HG02938 (cell line): ENCODE measurements at regions not wholly inside any gene's neighbourhood (a gene's known extent, or its start where the extent isn't known, plus 50 kb on each side); places are given as distances from the start of the nearest gene placed in this dataset.
"Not testable (repeated sequence)": the region's sequence is repeated elsewhere in the genome, so short reads cannot be mapped to it uniquely, and the experiment has no call there.

Source experiments
- ATAC-seq: cut with Tn5 transposase; IDR thresholded peaks from one replicate; pipeline ENCODE4 v1.9.1; 2021; ENCODE audit warnings: mild to moderate bottlenecking, moderate library complexity; ENCODE audit not compliant: unreplicated experiment

DNA sequence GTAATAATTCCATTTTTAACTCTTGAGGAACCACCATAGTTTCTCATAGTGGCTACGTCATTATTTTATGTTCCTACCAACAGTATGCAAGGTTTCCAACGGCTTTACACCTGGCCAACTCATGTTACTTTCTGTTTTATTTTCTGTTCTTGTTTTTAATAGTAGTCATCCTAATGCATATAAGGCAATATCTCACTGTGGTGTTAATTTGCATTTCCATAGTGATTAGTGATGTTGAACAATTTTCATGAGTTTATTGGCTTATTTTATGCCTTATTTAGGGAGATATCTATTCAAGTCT, 465.5 kb upstream of the KLF6 start:
- ATAC-seq, result peak; percentile 95

DNA sequence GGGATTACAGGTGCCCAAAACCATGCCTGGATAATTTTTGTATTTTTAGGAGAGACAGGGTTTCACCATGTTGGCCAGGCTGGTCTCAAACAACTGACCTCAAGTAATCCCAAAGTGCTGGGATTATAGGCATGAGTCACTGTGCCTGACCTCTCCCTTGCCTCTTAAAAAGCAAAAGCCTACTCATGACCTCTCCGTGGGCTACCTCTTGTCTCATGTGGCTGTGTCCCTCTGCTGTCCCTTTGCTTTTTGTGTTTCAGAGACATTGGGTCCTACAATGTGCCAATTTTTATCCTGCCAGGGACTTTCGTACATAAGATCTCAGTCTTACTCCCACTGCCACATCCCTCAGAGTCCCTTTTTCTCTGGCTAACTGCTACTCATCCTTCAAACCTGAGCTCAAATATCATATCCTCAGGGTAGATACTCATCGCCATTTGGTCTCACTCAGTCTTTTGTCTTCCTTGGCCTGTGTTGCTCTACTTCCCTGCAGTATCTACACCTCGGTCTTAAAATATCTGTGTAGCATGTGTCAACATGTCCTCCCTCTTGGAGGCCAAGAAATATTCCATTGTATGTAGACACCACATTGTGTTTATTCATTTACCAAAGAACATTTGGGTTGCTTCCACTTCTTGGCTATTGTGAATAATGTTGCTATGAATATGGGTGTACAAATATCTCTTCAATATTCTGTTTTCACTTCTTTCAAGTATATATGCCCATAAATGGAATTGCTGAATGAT, 465.0 kb upstream of the KLF6 start:
- no peak for ATAC-seq

DNA sequence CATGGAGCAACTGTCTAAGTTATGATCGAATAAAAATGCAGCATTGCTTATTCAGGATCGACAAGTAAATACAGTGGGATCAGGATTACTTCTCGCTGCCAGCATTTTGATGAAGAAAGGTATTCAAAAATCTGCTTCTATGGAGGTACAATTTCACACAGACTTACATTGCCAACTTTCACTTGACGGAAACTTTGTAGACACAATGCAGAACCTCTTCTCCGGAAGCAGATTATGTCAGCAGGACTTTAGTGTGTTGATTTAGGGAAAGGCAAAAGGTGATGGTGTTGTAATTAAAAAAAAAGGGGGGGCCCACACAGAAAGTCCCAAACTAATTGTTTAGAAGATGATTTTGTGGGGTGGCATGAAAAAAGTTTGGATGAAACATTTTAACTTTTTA, 462.4 kb upstream of the KLF6 start:
- ATAC-seq, result no peak

DNA sequence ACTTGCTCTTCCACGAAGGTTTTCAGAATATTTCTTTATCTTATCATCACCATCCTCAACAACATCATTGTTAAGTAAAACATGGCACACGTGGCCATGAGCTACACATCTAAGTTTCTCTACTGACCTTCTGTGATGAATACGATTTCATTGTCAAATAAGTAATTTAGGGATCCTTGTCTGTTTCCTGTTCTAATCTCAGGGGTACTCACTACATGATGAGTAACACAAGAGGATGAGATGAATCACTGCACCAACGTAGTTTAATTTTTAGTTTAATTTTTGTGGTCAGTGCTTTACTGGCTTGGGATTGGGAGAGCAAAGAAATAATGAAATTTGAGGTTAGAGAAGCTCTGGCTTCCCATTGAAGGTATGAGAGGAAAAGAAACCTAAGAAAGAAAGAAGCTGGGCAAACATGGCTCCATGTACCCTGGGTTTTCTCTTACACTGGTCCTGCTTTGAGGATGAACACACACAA, 461.9 kb upstream of the KLF6 start:
- ATAC-seq, result no peak

DNA sequence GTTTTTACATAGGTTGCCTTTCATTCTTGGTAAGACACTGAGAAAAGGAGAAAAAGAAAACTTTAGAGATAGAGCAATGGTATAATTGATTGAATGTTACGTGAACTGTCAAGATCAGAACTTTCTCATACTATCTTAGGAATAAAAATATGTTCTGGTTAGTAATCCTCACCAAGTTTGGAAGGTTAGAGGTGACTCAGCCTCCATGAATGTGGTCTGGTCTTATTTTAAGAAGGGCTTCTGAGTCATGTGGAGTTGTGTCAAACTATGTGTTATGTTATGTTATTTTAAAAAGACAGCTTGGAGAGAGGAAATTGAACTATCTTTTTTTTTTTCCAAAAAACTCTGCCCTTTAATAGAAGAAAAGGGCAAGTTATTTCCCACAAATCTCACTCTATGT, 458.6 kb upstream of the KLF6 start:
- no peak for ATAC-seq

DNA sequence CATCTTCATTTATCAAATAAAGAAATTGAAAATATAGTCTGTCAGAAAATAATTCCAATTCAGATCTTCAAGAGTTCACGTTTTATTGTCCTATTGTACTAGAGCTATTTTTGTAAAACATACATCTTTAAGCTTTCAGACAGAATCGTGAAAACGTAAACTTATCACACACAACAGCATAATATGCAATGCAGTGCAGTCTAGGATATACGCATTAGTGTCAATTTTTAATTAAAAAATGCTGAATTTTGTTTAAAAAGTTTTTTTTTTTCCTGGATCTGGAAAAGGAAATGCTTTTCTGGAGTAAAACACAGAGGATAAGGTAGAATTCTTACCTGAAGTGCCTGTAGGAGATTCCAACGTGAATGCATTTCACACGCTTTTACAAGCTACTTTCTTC, 458.2 kb upstream of the KLF6 start:
- no peak for ATAC-seq

DNA sequence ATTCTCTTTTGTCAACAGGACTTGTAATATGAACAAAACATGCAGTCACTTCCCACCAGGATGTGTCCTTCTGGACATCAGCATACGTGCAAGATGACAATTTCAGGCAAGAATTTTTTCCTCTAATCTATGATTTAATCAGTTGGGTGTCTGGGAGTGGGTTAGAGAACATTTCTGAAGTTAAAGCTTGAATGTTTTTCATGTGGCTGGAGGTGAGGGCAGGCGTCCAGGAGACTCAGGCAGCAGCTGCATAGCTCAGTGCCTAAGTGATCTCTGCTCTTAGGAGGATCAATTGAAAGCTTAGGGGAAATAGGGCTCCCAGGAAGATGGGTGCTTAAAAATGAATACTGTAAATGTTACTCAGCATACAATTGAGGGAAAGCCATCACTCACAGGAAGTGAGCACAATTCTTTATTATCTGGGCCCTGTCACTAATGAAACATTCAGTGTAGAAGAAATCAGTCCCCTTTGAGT, 457.6 kb upstream of the KLF6 start:
- no peak for ATAC-seq

DNA sequence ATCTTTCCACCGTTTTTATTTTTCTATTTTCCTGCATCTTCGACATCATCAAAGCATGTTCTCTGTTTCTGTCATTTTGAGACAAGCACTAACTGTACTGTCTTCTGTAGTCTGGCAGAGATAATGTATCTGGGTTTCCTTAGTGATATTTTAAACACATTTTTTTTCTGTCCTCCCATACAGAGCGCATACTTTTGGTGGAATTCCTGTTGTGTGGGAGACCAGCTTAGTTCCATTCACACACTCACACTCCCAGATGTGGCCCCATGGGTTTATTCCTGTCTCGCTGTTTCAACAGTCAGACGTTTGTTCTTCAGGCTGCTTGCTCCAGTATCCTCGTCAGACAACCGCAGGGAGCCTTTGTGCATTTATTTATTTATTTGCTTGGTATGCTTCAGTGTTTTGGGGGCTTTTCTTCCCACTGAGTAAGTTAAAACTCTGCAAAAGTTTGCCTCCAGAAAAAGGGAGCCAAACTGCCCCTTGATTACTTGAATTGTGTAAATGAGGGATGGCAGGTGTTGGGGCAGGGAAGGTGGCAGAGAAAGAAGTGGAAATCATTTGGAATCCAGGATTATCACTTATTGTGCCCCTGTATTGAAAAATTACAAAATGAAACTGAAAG, 456.8 kb upstream of the KLF6 start:
- no peak for ATAC-seq

DNA sequence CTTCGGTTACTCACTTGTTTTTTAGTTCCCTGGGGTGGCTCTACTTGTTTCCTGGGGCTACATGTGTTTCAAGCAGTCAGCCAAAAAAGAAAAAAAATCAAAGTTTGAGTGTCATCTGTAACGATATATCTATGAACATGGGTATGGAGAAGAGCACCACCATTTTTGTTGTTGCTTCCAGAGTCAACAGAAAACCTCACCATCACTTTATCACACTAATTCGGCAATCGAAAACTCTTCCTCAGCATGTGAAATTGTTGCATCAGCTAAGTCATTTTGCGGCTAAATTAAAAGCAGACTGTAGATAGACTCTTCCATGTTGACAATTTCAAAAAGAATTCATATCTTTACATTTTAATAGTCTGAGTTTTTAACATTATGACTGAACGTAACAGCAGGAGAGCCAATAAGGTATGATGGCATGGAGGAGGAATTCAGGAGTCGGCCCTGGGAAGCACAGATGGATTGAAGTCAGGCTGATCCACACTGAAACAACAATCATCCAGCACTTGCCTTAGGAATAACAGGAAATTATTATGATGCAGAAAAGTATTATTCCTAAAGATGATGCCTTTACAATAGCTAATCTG, 455.7 kb upstream of the KLF6 start:
- ATAC-seq, result no peak

DNA sequence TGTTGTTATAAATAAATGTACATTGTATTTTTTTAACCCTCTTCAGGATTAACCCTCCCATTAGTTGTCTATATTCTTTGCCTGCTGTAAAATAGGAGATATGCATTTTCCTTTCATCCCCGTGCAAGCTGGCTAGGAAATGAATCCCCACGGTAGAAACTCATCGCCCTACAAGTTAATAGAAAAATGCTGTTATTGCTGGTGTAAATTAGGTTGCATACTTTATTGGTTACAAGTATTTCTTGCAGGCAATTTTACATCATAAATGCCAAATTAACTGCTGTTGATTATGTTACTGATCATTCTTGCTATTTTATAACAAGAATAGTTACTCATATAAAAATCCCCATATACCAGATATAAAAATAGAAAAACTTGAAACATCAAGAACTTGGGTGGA, 454.2 kb upstream of the KLF6 start:
- no peak for ATAC-seq

DNA sequence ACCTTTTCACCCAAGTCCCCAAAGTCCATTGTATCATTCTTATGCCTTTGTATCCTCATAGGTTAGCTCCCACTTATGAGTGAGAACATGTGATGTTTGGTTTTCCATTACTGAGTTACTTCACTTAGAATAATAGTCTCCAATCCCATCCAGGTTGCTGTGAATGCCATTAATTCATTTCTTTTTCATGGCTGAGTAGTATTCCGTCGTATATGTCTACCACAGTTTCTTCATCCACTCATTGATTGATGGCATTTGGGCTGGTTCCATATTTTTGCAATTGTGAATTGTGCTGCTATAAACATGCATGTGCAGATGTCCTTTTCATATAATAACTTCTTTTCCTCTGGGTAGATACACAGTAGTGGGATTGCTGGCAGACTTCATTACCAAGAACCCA, 451.9 kb upstream of the KLF6 start:
- not testable (repeated sequence) for ATAC-seq

DNA sequence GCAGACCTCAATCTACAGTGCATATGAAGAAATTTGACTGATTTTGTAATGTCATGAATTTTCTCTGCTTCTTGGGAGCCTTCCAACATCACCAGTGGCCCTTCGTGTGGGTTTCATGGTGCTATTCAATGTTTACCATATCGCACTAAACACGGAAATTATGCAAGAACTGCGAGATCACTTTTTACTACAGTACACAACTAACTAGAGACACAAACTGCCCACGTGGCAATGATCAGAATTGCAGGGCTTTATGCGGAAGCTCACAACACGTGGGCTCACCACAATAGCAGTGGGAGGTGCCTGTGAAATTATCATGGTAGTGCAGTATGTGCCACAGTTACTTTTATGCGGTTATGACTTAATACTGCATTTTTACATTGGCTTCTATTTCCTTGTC, 449.7 kb upstream of the KLF6 start:
- ATAC-seq, result no peak

DNA sequence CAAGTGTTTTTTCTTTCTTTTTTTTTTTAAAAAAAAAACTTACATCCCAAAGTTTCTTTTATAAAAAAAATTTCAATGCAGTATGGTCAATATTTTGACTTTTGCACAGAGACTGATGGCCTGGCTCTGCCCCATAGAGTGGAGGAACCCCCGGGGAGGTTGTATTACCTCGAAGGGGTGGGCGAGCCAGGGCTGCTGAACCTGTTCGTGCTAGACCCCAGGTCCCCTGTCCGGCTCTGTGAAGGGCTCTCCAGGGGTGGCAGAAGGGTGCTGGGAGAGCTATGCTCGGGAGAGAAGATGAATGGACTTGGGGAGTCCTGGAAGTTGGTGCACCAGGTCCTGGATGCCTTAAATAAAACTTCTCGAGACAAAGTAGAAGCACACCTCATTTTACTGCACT, 446.4 kb upstream of the KLF6 start:
- ATAC-seq, result no peak

DNA sequence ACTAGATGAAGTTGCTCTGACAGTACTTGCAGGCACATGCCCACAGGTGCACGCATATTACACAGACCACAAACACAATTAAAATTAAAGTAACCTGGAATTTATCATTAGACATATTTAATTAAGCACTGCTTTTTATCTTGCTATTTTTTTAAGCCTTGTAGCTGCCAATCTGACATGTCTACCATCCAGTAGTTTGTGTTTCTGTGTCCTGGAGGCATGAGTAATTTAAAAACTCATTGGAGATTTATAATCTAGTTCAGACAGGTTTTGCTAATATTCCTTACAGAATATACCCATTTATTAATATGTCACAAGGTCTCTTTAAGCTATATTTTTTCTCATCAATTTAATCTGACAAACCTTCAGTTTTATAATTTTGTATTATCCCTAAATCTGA, 445.0 kb upstream of the KLF6 start:
- no peak for ATAC-seq

DNA sequence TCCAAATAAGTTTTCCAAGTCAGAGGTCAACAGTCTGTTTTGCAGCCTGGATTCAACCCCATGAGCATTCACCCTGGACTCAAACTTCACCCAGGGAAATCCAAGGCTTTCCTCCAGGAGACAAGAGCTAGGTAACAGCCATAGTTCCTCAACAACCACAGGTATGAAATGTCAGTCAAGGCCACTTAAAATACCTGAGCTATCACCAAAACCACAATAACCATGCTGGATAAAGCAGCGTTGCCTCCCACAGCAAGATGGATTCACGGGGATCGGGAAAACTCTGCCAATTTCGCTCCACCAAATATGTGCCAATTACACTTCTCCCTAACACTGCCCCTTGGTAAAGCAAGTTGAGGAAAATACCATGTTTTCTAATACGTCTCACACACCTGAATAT, 444.1 kb upstream of the KLF6 start:
- no peak for ATAC-seq

DNA sequence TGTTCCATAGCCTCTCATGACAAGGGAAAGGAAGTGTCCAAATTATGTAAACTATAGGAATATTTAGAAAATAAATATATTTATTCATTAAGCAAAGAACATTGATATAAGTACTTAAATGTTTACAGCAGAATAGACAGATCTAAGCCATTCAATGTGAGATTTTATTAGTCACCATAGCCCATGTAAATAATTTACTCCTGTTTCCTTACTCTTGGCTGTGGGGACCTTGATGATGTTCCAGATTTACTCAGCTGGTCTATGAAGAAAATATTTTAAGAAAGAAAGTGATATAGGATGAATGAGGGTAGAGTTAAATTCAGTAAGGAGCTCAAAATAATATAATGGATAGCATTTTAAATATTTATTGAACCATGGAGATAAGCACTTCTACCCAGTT, 442.6 kb upstream of the KLF6 start:
- no peak for ATAC-seq

DNA sequence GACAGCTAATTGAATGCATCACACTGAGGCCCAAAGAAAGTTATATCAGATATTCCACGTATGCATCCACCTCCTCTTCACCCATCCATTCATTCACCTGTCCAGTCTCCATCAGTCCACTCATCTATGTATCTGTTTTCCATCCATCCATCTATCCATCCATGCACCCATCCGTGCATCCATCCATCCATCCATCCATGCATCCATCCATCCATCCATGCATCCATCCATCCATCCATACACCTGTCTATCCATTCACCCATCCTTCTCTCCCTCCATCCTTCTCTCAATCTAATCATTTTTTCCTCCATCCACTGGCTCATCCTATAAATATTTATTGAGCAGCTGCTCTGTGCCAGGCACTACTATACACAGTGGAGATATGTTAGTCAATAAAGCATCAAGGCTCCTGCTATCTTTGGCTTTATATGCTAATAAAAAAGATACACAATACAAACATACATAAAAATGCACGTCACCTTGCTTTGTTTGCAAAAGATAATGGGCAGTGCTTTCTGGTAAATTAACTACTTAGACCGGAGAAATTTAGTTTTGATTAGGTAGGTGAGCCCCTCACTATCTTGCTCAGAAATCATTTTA, 442.0 kb upstream of the KLF6 start:
- ATAC-seq, result no peak

DNA sequence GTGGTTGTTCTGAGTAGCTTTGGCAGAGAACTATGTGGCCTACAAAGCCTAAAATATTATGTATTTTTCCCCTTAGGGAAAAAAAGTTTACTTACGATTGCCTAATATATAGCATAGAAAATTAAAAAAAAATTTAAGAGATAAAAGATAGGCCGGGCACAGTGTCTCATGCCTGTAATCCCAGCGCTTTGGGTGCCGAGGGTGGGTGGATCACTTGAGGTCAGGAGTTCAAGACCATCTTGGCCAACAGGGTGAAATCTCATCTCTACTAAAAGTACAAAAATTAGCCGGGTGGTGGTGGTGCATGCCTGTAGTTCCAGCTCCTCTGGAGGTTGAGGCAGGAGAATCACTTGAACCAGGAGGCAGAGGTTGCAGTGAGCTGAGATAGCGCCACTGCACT, 439.2 kb upstream of the KLF6 start:
- no peak for ATAC-seq

DNA sequence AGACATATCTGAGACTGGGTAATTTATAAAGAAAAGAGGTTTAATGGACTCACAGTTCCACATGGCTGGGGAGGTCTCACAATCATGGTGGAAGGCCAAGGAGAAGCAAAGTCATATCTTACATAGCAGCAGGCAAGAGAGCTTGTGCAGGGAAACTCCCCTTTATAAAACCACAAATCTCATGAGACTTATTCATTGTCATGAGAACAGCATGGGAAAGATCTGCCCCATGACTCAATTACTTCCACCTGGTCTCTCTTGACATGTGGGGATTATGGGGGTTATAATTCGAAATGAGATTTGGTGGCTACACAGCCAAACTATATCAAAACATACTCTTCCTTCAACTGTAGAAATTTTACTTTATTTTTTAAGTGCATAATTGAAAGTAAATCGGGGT, 436.3 kb upstream of the KLF6 start:
- not testable (repeated sequence) for ATAC-seq

DNA sequence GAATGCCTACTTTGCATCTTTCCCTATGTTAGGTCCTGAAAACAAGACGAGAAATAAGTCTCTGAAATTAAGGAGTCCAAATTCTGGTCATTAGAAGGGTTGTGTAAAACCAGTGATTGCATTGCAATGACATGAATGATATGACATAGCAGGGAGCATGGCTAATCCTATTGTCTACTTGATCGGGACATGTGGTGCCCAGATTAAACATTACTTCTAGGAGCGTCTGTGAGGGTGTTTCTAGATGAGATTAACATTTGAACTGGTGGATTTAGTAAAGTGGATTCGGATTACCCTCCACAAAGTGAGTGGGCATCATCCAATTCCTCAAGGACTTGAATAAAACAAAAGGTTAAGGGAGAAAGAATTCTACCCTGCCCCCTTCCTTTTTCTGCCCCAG, 434.9 kb upstream of the KLF6 start:
- ATAC-seq, result no peak

DNA sequence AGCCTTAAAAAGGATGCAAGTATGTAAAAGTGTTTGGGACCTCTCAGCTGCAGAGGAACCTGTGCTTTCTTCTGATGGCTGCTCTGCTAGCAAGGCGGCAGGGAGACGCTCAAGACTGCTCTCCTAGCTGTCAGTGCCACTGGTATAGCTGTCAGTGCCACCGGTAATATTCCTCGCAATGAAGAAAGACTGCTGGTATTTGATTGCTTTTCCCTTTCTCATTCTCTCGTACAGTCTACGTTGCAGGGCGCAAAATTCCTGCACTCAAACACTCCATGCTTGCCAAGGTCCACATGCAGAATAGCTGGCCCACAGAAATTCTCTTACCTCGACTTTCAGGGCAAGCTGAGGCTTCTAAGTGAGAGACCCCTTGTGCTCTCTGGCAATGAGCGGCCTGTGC, 432.6 kb upstream of the KLF6 start:
- ATAC-seq, result no peak

DNA sequence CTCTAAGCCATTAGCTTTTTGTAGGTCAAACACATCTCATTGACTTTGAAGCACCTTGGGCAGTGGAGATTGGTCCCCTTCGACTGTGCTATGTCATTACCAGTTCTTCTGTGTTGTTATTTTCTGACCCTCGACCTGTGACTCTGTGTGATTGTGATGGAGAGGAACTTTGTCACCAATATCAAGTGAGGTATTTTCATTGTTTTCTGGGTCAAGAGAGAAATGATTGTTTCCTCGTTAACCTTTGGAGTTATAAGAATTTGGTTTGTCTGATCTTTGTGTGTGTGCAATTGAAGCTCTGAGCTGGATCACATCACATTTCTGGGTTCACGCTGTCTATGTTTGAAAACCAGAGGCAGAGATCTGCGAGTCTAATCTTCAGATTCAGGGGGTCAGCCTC, 432.2 kb upstream of the KLF6 start:
- ATAC-seq, result no peak
